H9 (cell line): ENCODE measurements at regions not wholly inside any gene's neighbourhood (a gene's known extent, or its start where the extent isn't known, plus 50 kb on each side); places are given as distances from the start of the nearest gene placed in this dataset.

Source experiments
- DNase-seq: peaks from one replicate; pipeline ENCODE4 v3.0.0-alpha.2; 2017
- H2AFZ ChIP-seq: one replicate; pipeline ENCODE4 v1.6.1; 2013; ENCODE audit warnings: mild to moderate bottlenecking, low read length, control low read depth, moderate library complexity
- H2AK5ac ChIP-seq: 2 replicates; pipeline ENCODE4 v1.6.1; 2013; ENCODE audit warnings: low read length, control low read depth, mixed read lengths; ENCODE audit not compliant: insufficient read length
- H2BK120ac ChIP-seq: one replicate; pipeline ENCODE4 v1.6.1; 2013; ENCODE audit warnings: low read depth, mild to moderate bottlenecking, low read length, control low read depth, inconsistent platforms; ENCODE audit not compliant: poor library complexity, severe bottlenecking
- H2BK12ac ChIP-seq: 2 replicates; pipeline ENCODE4 v1.6.1; 2013; ENCODE audit warnings: low read length, control low read depth, mixed read lengths, low read depth; ENCODE audit not compliant: insufficient read length
- H2BK15ac ChIP-seq: 2 replicates; pipeline ENCODE4 v1.6.1; 2013; ENCODE audit warnings: low read depth, low read length, control low read depth
- H2BK20ac ChIP-seq: one replicate; pipeline ENCODE4 v1.6.1; 2013; ENCODE audit warnings: low read depth, mild to moderate bottlenecking, low read length, control low read depth, inconsistent platforms; ENCODE audit not compliant: poor library complexity, severe bottlenecking
- H2BK5ac ChIP-seq: 2 replicates; pipeline ENCODE4 v1.6.1; 2013; ENCODE audit warnings: low read length, control low read depth, mixed read lengths; ENCODE audit not compliant: insufficient read length
- H3K14ac ChIP-seq: 2 replicates; pipeline ENCODE4 v1.6.1; 2013; ENCODE audit warnings: low read length, control low read depth; ENCODE audit not compliant: insufficient read depth
- H3K18ac ChIP-seq: 2 replicates; pipeline ENCODE4 v1.6.1; 2013; ENCODE audit warnings: low read depth, mild to moderate bottlenecking, mixed read lengths, low read length, control low read depth; ENCODE audit not compliant: insufficient read length
- H3K23ac ChIP-seq: 2 replicates; pipeline ENCODE4 v1.6.1; 2013; ENCODE audit warnings: low read length, control low read depth, mixed read lengths, low read depth; ENCODE audit not compliant: insufficient read length
- H3K23me2 ChIP-seq: 2 replicates; pipeline ENCODE4 v1.6.1; 2013; ENCODE audit warnings: low read depth, mild to moderate bottlenecking, mixed read lengths, low read length, control low read depth; ENCODE audit not compliant: insufficient read length, poor library complexity, severe bottlenecking
- H3K27ac ChIP-seq: 2 replicates; pipeline ENCODE4 v1.5.1; 2013; ENCODE audit warnings: low read length, control low read depth, mixed read lengths, low read depth; ENCODE audit not compliant: insufficient read length
- H3K27me3 ChIP-seq: 2 replicates; pipeline ENCODE4 v1.6.1; 2013; ENCODE audit warnings: low read length, control low read depth, inconsistent platforms; ENCODE audit not compliant: insufficient read depth
- H3K4ac ChIP-seq: 2 replicates; pipeline ENCODE4 v1.6.1; 2013; ENCODE audit warnings: low read depth, mild to moderate bottlenecking, control low read depth, inconsistent platforms, low read length, moderate library complexity
- H3K4me1 ChIP-seq: 2 replicates; pipeline ENCODE4 v1.6.1; 2013; ENCODE audit warnings: low read length, control low read depth, inconsistent platforms; ENCODE audit not compliant: insufficient read depth
- H3K4me2 ChIP-seq: 2 replicates; pipeline ENCODE4 v1.6.1; 2013; ENCODE audit warnings: low read length, control low read depth, mixed read lengths; ENCODE audit not compliant: insufficient read length, insufficient read depth
- H3K56ac ChIP-seq: 2 replicates; pipeline ENCODE4 v1.6.1; 2013; ENCODE audit warnings: low read depth, mild to moderate bottlenecking, mixed read lengths, low read length, control low read depth; ENCODE audit not compliant: insufficient read length
- H3K79me1 ChIP-seq: 2 replicates; pipeline ENCODE4 v1.6.1; 2013; ENCODE audit warnings: low read depth, mild to moderate bottlenecking, moderate library complexity, low read length, control low read depth, inconsistent platforms; ENCODE audit not compliant: insufficient read depth, poor library complexity, severe bottlenecking
- H3K79me2 ChIP-seq: 2 replicates; pipeline ENCODE4 v1.6.1; 2013; ENCODE audit warnings: low read length, control low read depth, inconsistent platforms; ENCODE audit not compliant: insufficient read depth
- H3K9ac ChIP-seq: 2 replicates; pipeline ENCODE4 v1.6.1; 2013; ENCODE audit warnings: low read length, control low read depth, mixed read lengths; ENCODE audit not compliant: insufficient read length; ENCODE audit errors: extremely low read depth
- H3K9me3 ChIP-seq: one replicate; pipeline ENCODE4 v1.6.1; 2013; ENCODE audit warnings: low read depth, low read length, inconsistent platforms; ENCODE audit not compliant: control insufficient read depth
- H3T11ph ChIP-seq: one replicate; pipeline ENCODE4 v1.6.1; 2013; ENCODE audit warnings: mild to moderate bottlenecking, low read length, control low read depth, inconsistent platforms
- H4K20me1 ChIP-seq: one replicate; pipeline ENCODE4 v1.6.1; 2013; ENCODE audit not compliant: control insufficient read depth, insufficient read length, insufficient read depth
- H4K5ac ChIP-seq: 2 replicates; pipeline ENCODE4 v1.6.1; 2013; ENCODE audit warnings: low read depth, mild to moderate bottlenecking, mixed read lengths, low read length, control low read depth; ENCODE audit not compliant: insufficient read length
- H4K8ac ChIP-seq: replicated peaks from 2 replicates; pipeline ENCODE4 v1.6.1; 2013; ENCODE audit warnings: low read length, control low read depth, mixed read lengths, low read depth; ENCODE audit not compliant: insufficient read length
- H4K91ac ChIP-seq: 2 replicates; pipeline ENCODE4 v1.6.1; 2013; ENCODE audit warnings: low read depth, mild to moderate bottlenecking, moderate library complexity, mixed read lengths, low read length, control low read depth; ENCODE audit not compliant: insufficient read length
- H3K27ac Mint-ChIP-seq, 3 experiments: 2 replicates in 2 of 3; 3 replicates in 1 of 3; pipeline ENCODE4 v1.8.0; 2020 to 2021; ENCODE audit warnings: mixed read lengths in 3 of 3, mild to moderate bottlenecking in 1 of 3, moderate library complexity in 1 of 3
- H3K27me3 Mint-ChIP-seq: 2 replicates; pipeline ENCODE4 v1.8.0; 2021; ENCODE audit warnings: low read depth, mild to moderate bottlenecking, moderate library complexity, mixed read lengths
- H3K36me3 Mint-ChIP-seq, 3 experiments: 2 replicates in 2 of 3; 3 replicates in 1 of 3; pipeline ENCODE4 v1.8.0; 2020 to 2021; ENCODE audit warnings: low read depth in 3 of 3, mixed read lengths in 3 of 3; ENCODE audit not compliant: insufficient read depth in 1 of 3
- H3K4me1 Mint-ChIP-seq, 2 experiments: 2 replicates each; pipeline ENCODE4 v1.8.0; 2020; ENCODE audit warnings: mixed read lengths in 2 of 2
- H3K4me3 Mint-ChIP-seq, 2 experiments: 2 replicates in 1 of 2; 3 replicates in 1 of 2; pipeline ENCODE4 v1.8.0; 2020 to 2021; ENCODE audit warnings: mild to moderate bottlenecking in 2 of 2, mixed read lengths in 2 of 2, moderate library complexity in 1 of 2
- H3K9me3 Mint-ChIP-seq, 2 experiments: 2 replicates in 1 of 2; 3 replicates in 1 of 2; pipeline ENCODE4 v1.8.0; 2020; ENCODE audit warnings: mild to moderate bottlenecking in 2 of 2, mixed read lengths in 2 of 2, moderate library complexity in 1 of 2
- CTCF ChIP-seq: fragments of 200-600 bp; sonication (generic); conservative IDR thresholded peaks from 3 replicates; pipeline ENCODE4 v1.8.0; 2021; ENCODE audit warnings: antibody characterized with exemption, mild to moderate bottlenecking
- WGBS: extraction: QIAGEN DNeasy Blood & Tissue Kit; methylation state at CpG from one replicate; pipeline ENCODE4 v1.1.7; 2013; ENCODE audit warnings: missing lambda C conversion rate, low lambda C conversion rate, mixed read lengths; ENCODE audit not compliant: insufficient read length; ENCODE audit errors: extremely low coverage; 5-methylcytosine and 5-hydroxymethylcytosine counted together

- Histone ChIP-seq H3K23ac (no peak overlapping the region), H4K20me1 (no peaks in the 10 kb centered on the region), H3K56ac (no peak overlapping the region), H2BK20ac (no peak overlapping the region), H4K8ac (no peak overlapping the region), H3K27me3 (no peaks in the 10 kb centered on the region), H3T11ph (no peak overlapping the region), H4K91ac (no peak overlapping the region), H3K4me1 (no peaks in the 10 kb centered on the region), H3K27ac (no peak overlapping the region), H3K4me2 (no peak overlapping the region), H2AK5ac (no peak overlapping the region), H2AFZ (no peak overlapping the region), H3K9ac (no peak overlapping the region), H3K23me2 (no peaks in the 10 kb centered on the region), H3K9me3 (no peaks in the 10 kb centered on the region), H4K5ac (no peak overlapping the region), H3K4ac (no peak overlapping the region), H3K79me1 (no peaks in the 10 kb centered on the region), H3K18ac (no peak overlapping the region), H3K14ac (no peak overlapping the region), H2BK12ac (no peak overlapping the region), H2BK120ac (no peak overlapping the region), H2BK15ac (no peak overlapping the region), H3K79me2 (no peaks in the 10 kb centered on the region), H2BK5ac (no peak overlapping the region)
- peaks cover 12 to 23% of the 10 kb centered on the region in 2 experiments for H3K9me3 Mint-ChIP-seq
- DNase-seq: no peak
- peaks cover 13% of the 10 kb centered on the region for H3K27me3 Mint-ChIP-seq
- WGBS: no CpG with 5 or more reads among the region's 3 CpGs
- peaks cover 11 to 12% of the 10 kb centered on the region in 2 experiments; a peak in 2 of 4 replicates for H3K4me1 Mint-ChIP-seq
- H3K36me3 Mint-ChIP-seq: peaks cover 0 to 15% (median 1%) of the 10 kb centered on the region in 3 experiments; a peak in 5 of 7 replicates
- TF ChIP-seq CTCF: peak; percentile 31; the same call in 2 of the 3 replicates
- 0 out of 7 replicates have a peak overlapping the region, but pooled peaks of 1 of the 3 experiments have one; percentile 61 for H3K27ac Mint-ChIP-seq
- no peak overlapping the region for H3K4me3 Mint-ChIP-seq
Measured at GRCh38 chr7:98531717-98532116, 85.4 kb upstream of the NPTX2 start.
